Gastrocnemius medialis (tissue), 4 donors: ENCODE measurements at regions not wholly inside any gene's neighbourhood (a gene's known extent, or its start where the extent isn't known, plus 50 kb on each side); places are given as distances from the start of the nearest gene placed in this dataset.

Source experiments
- CTCF ChIP-seq, 5 experiments: fragments of 450-650 bp in 3 of 5; fragments of 200-600 bp in 2 of 5; sonication (generic) in 2 of 5; IDR thresholded peaks in 4 of 5; conservative IDR thresholded peaks in 1 of 5; 1 replicate in 4 of 5; 2 replicates in 1 of 5; pipeline ENCODE4 v1.5.1; 2016 to 2019; ENCODE audit warnings: antibody characterized with exemption in 5 of 5, mild to moderate bottlenecking in 3 of 5, moderate library complexity in 3 of 5
- POLR2A ChIP-seq, 2 donors: fragments of 450-650 bp; IDR thresholded peaks; one replicate each; pipeline ENCODE4 v1.6.1; 2017; ENCODE audit warnings: antibody characterized with exemption in 2 of 2, mild to moderate bottlenecking in 2 of 2, moderate library complexity in 2 of 2

- TF ChIP-seq CTCF (IDR thresholded peaks at IDR 0.05 in 4 of 5, conservative IDR thresholded peaks at IDR 0.05 in 1 of 5) (no peak), POLR2A (IDR thresholded peaks at IDR 0.05) (no peak)
Observed at GRCh38 chr6:167705211-167705750, 121.4 kb upstream of the AFDN start.
